Vagina (tissue), 2 donors: ENCODE measurements at regions not wholly inside any gene's neighbourhood (a gene's known extent, or its start where the extent isn't known, plus 50 kb on each side); places are given as distances from the start of the nearest gene placed in this dataset.

Source experiments
- DNase-seq, 2 donors: peaks; one replicate each; pipeline ENCODE4 v3.0.0-alpha.2; 2017; ENCODE audit errors: extremely low spot score in 2 of 2
- H3K27ac ChIP-seq: fragments of 200-600 bp; sonication (generic); one replicate; pipeline ENCODE4 v1.5.1; 2019
- H3K27me3 ChIP-seq: fragments of 200-600 bp; sonication (generic); one replicate; pipeline ENCODE4 v1.5.1; 2019
- H3K36me3 ChIP-seq, 2 donors: fragments of 200-600 bp; sonication (generic); one replicate each; pipeline ENCODE4 v1.5.1; 2017 to 2019
- H3K4me1 ChIP-seq: fragments of 200-600 bp; sonication (generic); one replicate; pipeline ENCODE4 v1.5.1; 2019
- H3K4me3 ChIP-seq, 2 donors: fragments of 200-600 bp; sonication (generic); 1 replicate in 1 of 2; 2 replicates in 1 of 2; pipeline ENCODE4 v1.5.1; 2016 to 2019
- H3K9me3 ChIP-seq: fragments of 200-600 bp; sonication (generic); one replicate; pipeline ENCODE4 v1.5.1; 2019
- POLR2A ChIP-seq, 2 donors: fragments of 450-650 bp; IDR thresholded peaks; one replicate each; pipeline ENCODE4 v1.6.1; 2017; ENCODE audit warnings: antibody characterized with exemption in 2 of 2, mild to moderate bottlenecking in 2 of 2, moderate library complexity in 2 of 2
- POLR2AphosphoS5 ChIP-seq, 2 donors: sonication (generic); formaldehyde crosslinking; IDR thresholded peaks; one replicate each; pipeline ENCODE4 v1.9.0; 2017; ENCODE audit warnings: antibody characterized with exemption in 2 of 2, mild to moderate bottlenecking in 2 of 2, low read depth in 1 of 2; ENCODE audit not compliant: insufficient read depth in 1 of 2
- intact Hi-C: fragments of 100-400 bp; cut with DNase I; formaldehyde crosslinking; loops from one replicate; pipeline ENCODE4 v1.15.1; 2023
- TF ChIP-seq, protein P1 (sequence below), 3 experiments: fragments of 450-650 bp in 2 of 3; fragments of 200-600 bp in 1 of 3; sonication (generic) in 1 of 3; IDR thresholded peaks; one replicate each; pipeline ENCODE4 v1.5.1; 2017 to 2019; ENCODE audit warnings: antibody characterized with exemption in 3 of 3, mild to moderate bottlenecking in 2 of 3, moderate library complexity in 2 of 3

DNA sequence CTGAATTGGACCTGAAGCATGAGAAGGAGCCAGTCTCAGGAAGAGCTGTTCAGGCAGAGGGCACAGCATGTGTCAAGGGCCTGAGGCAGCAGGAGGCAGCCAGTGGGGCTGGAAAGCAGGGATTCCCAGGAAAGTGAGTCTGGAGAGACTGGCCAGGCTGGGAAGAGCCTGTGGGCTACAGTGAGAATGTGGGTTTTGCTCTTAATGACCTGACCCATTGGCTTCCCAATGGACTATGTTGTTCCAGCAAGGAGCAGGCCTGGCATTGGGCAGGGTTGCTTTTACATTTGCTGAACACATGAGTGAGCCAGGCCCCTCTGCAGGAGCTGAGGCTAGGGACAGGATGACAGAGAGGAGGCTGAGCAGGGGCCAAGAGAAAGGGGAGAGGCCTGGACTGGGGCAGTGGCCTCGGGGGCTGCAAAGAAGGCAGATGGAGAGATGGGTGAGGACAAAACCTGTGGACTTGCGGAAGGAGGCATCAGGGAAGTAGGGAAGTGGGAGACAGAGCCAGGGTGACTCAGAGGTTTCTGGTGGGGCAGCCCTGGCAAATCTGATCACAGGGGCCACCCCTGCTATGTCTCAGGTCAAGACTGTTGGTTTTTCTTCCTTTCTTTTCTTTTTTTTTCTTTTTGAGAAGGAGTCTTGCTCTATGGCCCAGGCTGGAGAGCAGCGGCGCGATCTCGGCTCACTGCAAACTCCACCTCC lies 65.9 kb upstream of the NEK6 start:
- Histone ChIP-seq H3K27ac (no peak overlapping the region), H3K36me3 (no peaks in the 10 kb centered on the region), H3K4me1 (no peaks in the 10 kb centered on the region), H3K9me3 (no peaks in the 10 kb centered on the region), H3K27me3 (no peaks in the 10 kb centered on the region), H3K4me3 (no peak overlapping the region)
- TF ChIP-seq POLR2A (IDR thresholded peaks at IDR 0.05) (no peak), POLR2AphosphoS5 (IDR thresholded peaks at IDR 0.05; ENCODE audit: insufficient read depth in 1 of 2, low read depth in 1 of 2) (no peak)
- TF ChIP-seq, protein P1, sequence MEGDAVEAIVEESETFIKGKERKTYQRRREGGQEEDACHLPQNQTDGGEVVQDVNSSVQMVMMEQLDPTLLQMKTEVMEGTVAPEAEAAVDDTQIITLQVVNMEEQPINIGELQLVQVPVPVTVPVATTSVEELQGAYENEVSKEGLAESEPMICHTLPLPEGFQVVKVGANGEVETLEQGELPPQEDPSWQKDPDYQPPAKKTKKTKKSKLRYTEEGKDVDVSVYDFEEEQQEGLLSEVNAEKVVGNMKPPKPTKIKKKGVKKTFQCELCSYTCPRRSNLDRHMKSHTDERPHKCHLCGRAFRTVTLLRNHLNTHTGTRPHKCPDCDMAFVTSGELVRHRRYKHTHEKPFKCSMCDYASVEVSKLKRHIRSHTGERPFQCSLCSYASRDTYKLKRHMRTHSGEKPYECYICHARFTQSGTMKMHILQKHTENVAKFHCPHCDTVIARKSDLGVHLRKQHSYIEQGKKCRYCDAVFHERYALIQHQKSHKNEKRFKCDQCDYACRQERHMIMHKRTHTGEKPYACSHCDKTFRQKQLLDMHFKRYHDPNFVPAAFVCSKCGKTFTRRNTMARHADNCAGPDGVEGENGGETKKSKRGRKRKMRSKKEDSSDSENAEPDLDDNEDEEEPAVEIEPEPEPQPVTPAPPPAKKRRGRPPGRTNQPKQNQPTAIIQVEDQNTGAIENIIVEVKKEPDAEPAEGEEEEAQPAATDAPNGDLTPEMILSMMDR (IDR thresholded peaks at IDR 0.05), result no peak
- intact Hi-C loops, result no loop called here
- DNase-seq, result peak; percentile 32 to 74

DNA sequence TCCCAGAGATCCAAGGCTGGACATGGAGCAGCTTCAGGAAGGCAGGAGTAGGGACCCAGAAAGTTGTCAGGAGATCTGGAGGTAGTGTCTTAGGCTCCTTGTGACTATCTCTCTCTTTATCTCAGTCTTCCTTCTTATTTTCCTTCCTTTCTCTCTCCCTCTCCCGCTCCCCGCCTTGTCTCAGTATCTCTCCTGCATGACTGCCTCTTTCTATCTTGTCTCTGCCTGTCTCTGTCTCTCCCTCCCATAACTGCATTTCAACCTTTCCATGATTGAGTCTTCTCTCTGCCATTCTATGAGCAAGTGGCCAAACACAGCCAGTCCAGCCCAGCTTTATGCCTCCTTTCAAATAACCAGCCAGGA lies 61.0 kb upstream of the NEK6 start:
- Histone ChIP-seq H3K27me3 (no peaks in the 10 kb centered on the region), H3K36me3 (no peaks in the 10 kb centered on the region), H3K9me3 (no peaks in the 10 kb centered on the region), H3K4me3 (no peak overlapping the region), H3K27ac (no peak overlapping the region), H3K4me1 (no peaks in the 10 kb centered on the region)
- intact Hi-C loops, result no loop called here
- TF ChIP-seq POLR2AphosphoS5 (IDR thresholded peaks at IDR 0.05; ENCODE audit: insufficient read depth in 1 of 2, low read depth in 1 of 2) (no peak), POLR2A (IDR thresholded peaks at IDR 0.05) (no peak)
- TF ChIP-seq, protein P1 (IDR thresholded peaks at IDR 0.05), result no peak
- DNase-seq, result no peak

DNA sequence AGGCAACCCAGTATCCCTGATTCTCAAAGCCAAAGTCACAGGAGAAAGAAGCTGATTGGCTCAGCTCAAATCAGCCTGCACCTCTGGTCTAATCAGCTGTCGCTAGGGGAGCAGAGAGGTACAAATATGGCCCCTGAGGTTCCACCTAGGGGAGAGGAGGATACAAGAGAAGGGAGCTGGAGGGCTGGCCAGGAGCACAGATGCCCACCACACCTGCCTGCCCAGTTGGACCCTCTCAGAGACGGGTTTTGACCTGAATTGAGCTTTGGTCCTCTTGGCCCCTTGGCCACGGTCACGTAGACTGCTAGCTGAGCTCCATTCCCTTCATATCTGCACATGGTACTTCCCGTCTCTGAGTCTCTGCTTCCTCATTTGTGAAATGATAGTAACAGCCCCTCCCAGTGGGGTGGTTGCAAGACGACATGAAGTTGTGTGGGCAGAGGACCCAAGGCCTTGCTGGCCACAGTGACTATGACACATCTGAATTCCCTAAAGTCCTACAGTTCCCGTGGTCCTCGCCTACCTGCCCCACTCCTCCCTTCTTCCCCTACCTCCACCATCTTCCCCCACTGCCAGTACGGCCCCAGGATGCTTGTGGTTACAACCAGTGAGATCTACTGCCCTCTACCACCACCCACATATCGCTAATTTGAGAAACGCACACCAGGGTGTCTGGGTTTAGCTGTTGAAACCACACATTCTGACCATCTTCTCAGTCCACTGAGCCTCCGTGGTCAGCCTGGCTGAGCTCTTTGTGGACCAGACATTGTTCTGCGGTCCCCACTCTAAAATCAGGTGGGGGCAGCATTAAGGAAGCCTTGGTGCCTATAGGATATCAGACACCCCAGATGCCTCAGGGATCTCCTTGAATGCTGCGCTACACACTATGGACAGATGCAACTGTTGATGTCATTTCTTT lies 60.3 kb upstream of the NEK6 start:
- no peaks in the 10 kb centered on the region for H3K4me1 ChIP-seq
- no peaks in the 10 kb centered on the region for H3K27me3 ChIP-seq
- no peaks in the 10 kb centered on the region for H3K9me3 ChIP-seq
- intact Hi-C loops, result no loop called here
- no peak for TF ChIP-seq POLR2A (IDR thresholded peaks at IDR 0.05)
- no peak for TF ChIP-seq POLR2AphosphoS5 (IDR thresholded peaks at IDR 0.05; ENCODE audit: insufficient read depth in 1 of 2, low read depth in 1 of 2)
- TF ChIP-seq, protein P1 (IDR thresholded peaks at IDR 0.05), result no peak
- no peak overlapping the region for H3K27ac ChIP-seq
- H3K36me3 ChIP-seq, result no peaks in the 10 kb centered on the region
- no peak overlapping the region for H3K4me3 ChIP-seq
- DNase-seq, result no peak

DNA sequence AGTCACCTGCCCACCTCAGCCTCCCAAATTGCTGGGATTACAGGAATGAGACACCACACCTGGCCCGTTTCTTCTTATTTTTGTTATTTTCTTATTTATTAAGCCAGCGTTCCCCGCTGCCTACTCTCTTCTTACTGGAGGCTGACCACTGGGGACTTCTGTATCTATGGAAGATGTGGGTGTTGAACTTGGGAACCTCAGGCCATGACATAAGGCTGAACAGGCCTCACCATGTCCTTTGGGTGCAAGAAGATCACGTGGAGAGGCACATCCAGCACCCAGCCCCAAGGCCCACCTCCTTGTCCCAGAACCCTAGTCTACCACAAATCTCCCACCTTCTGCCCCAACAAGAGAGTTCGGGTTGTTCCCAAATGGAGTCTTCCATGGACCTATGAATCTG lies 59.4 kb upstream of the NEK6 start:
- H3K27me3 ChIP-seq, result no peaks in the 10 kb centered on the region
- no peak overlapping the region for H3K4me3 ChIP-seq
- no peaks in the 10 kb centered on the region for H3K4me1 ChIP-seq
- no peak for DNase-seq
- H3K9me3 ChIP-seq, result no peaks in the 10 kb centered on the region
- H3K36me3 ChIP-seq, result no peaks in the 10 kb centered on the region
- H3K27ac ChIP-seq, result no peak overlapping the region
- intact Hi-C loops, result no loop called here
- TF ChIP-seq, protein P1 (IDR thresholded peaks at IDR 0.05), result no peak

DNA sequence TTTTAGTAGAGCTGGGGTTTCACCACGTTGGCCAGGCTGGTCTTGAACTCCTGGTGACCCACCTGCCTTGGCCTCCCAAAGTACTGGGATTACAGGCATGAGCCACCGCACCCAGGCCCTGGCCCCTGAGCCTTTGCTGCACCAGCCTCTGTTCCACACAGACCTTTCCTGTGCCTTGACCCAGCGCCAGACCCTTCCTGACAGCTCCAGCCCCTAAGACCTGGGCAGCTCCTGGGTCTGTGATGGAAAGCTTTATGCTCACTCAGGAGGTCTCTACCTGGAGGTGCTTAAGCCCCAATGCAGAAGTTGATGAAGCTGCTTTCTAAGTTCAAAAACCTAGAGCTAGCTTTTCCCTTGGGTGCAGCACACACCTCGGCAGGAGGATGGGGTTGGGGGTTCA lies 58.8 kb upstream of the NEK6 start:
- no peaks in the 10 kb centered on the region for H3K27me3 ChIP-seq
- H3K27ac ChIP-seq, result no peak overlapping the region
- no peak for DNase-seq
- H3K9me3 ChIP-seq, result no peaks in the 10 kb centered on the region
- no peak for TF ChIP-seq POLR2AphosphoS5 (IDR thresholded peaks at IDR 0.05; ENCODE audit: insufficient read depth in 1 of 2, low read depth in 1 of 2)
- TF ChIP-seq, protein P1 (IDR thresholded peaks at IDR 0.05), result no peak
- no peak for TF ChIP-seq POLR2A (IDR thresholded peaks at IDR 0.05)
- no peaks in the 10 kb centered on the region for H3K36me3 ChIP-seq
- no peak overlapping the region for H3K4me3 ChIP-seq
- H3K4me1 ChIP-seq, result no peaks in the 10 kb centered on the region
- intact Hi-C loops, result no loop called here
